ENCODE measurements at regions not wholly inside any gene's neighbourhood (a gene's known extent, or its start where the extent isn't known, plus 50 kb on each side); places are given as distances from the start of the nearest gene placed in this dataset.

- Histone ChIP-seq H3K27me3 (peaks cover 16 to 47% (median 26%) of the 10 kb centered on the region in 3 donors), H3K36me3 (no peaks in the 10 kb centered on the region), H3K9me3 (no peaks in the 10 kb centered on the region), H3K4me3 (no peak overlapping the region), H3K27ac (no peak overlapping the region), H3K4me1 (no peaks in the 10 kb centered on the region)
- no peak for ATAC-seq
- in situ Hi-C loops (cut with MboI; ENCODE audit: low sequenced_read_pairs in 4 of 4) = no loop called here
- DNase-seq = no peak
- no peak for TF ChIP-seq CTCF (IDR thresholded peaks at IDR 0.05 in 4 of 5, conservative IDR thresholded peaks at IDR 0.05 in 1 of 5)
- TF ChIP-seq POLR2A (IDR thresholded peaks at IDR 0.05) = no peak
- intact Hi-C loops (cut with DNase I; ENCODE audit: low total_unique reads) = no loop called here
These were observed 436.0 kb downstream of the MIAT start for GRCh38 chr22:27093422-27093821.

DNA sequence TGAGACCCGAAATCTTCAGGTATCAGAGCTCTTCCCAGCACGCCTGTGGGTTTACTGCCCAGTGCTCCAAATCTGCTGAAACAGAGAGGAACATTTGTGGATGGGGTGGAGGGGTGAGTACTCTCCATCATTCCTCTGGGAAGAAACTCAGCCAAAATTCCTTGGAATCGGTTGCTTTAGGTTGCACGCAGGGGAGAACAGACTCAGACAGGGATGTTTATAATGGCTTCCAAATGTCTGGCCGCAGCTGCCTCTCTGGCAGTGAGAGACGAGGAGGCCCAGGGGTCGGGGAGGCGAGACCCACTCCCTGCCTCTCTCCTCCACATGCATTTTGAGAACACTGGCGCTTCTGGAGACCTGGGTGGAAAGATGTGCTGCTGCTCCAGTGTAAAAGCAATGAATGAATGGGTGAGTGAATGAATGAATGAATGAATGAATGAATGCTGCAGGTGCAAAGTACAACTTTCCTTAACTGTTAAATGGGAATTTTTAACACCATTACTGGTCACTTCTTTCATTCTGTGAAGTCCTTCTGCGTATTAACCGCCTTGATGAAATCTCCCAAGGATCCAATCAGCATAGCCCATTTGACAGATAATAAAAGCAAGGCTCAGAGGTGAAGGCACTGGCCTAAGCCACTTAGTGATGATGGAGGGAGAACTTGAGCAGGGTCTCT is 437.4 kb downstream of the MIAT start:
- intact Hi-C loops (cut with DNase I; ENCODE audit: low total_unique reads) (no loop called here), in situ Hi-C loops (cut with MboI; ENCODE audit: low sequenced_read_pairs in 4 of 4) (no loop called here)
- no peak for ATAC-seq
- H3K36me3 ChIP-seq = no peaks in the 10 kb centered on the region
- no peak overlapping the region for H3K4me3 ChIP-seq
- peaks cover 16 to 42% (median 25%) of the 10 kb centered on the region in 3 donors for H3K27me3 ChIP-seq
- H3K27ac ChIP-seq = no peak overlapping the region
- TF ChIP-seq CTCF (IDR thresholded peaks at IDR 0.05 in 4 of 5, conservative IDR thresholded peaks at IDR 0.05 in 1 of 5) = no peak
- no peak for TF ChIP-seq POLR2A (IDR thresholded peaks at IDR 0.05)
- H3K4me1 ChIP-seq = no peaks in the 10 kb centered on the region
- no peak for DNase-seq
- H3K9me3 ChIP-seq = no peaks in the 10 kb centered on the region

- TF ChIP-seq CTCF (IDR thresholded peaks at IDR 0.05 in 4 of 5, conservative IDR thresholded peaks at IDR 0.05 in 1 of 5) (no peak), POLR2A (IDR thresholded peaks at IDR 0.05) (no peak)
- in situ Hi-C loops (cut with MboI; ENCODE audit: low sequenced_read_pairs in 4 of 4) (no loop called here), intact Hi-C loops (cut with DNase I; ENCODE audit: low total_unique reads) (no loop called here)
- no peak for ATAC-seq
- no peak overlapping the region for H3K4me3 ChIP-seq
- no peak overlapping the region for H3K27ac ChIP-seq
- no peaks in the 10 kb centered on the region for H3K4me1 ChIP-seq
- no peak for DNase-seq
- H3K9me3 ChIP-seq = no peaks in the 10 kb centered on the region
- H3K36me3 ChIP-seq = no peaks in the 10 kb centered on the region
- peaks cover 19 to 29% (median 25%) of the 10 kb centered on the region in 3 donors for H3K27me3 ChIP-seq
These were observed 440.1 kb downstream of the MIAT start for GRCh38 chr22:27097506-27097905.

DNA sequence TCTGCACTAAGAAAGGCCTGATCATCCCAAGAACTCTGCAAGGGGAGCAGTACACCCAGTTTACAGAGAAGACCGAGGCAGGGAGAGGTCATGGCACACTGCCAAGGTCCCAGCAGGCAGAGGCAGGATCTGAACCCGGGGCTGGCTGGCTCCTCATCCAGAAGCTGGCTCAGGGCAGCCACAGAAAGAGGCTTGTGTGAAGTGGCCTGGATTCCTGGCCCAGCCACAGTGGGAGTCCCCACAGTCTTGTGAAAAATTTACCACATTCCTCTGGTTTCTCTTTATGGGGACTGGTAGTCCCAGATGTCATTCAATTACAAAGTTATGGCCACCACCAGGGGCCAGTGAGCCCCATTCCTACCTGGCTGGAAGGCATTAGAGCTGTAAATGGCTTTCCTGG is 440.5 kb downstream of the MIAT start:
- intact Hi-C loops (cut with DNase I; ENCODE audit: low total_unique reads) = no loop called here
- H3K27ac ChIP-seq = no peak overlapping the region
- H3K4me1 ChIP-seq = no peaks in the 10 kb centered on the region
- H3K9me3 ChIP-seq = no peaks in the 10 kb centered on the region
- no peaks in the 10 kb centered on the region for H3K36me3 ChIP-seq
- ATAC-seq (no peak), DNase-seq (no peak)
- TF ChIP-seq CTCF (IDR thresholded peaks at IDR 0.05 in 4 of 5, conservative IDR thresholded peaks at IDR 0.05 in 1 of 5) (no peak), POLR2A (IDR thresholded peaks at IDR 0.05) (no peak)
- H3K27me3 ChIP-seq = peaks cover 19 to 29% (median 25%) of the 10 kb centered on the region in 3 donors
- in situ Hi-C loops (cut with MboI; ENCODE audit: low sequenced_read_pairs in 4 of 4) = no loop called here
- H3K4me3 ChIP-seq = no peak overlapping the region

Measured in gastrocnemius medialis (tissue), 4 donors.